ENCODE measurements at regions not wholly inside any gene's neighbourhood (a gene's known extent, or its start where the extent isn't known, plus 50 kb on each side); places are given as distances from the start of the nearest gene placed in this dataset.
A peak's percentile ranks its signal among the peaks of the same experiment; 100 is the strongest.

- TF ChIP-seq ARNTL (CRISPR knock-in tag; IDR thresholded peaks at IDR 0.05; ENCODE audit: borderline replicate concordance, low read depth) = no peak
- no peak for TF ChIP-seq RARB (CRISPR knock-in tag; IDR thresholded peaks at IDR 0.05)
- TF ChIP-seq ZNF565 (CRISPR knock-in tag; conservative IDR thresholded peaks at IDR 0.05; ENCODE audit: low read depth) = no peak
- ATAC-seq = no peak; the same call in 2 of the 3 replicates
Measured at GRCh38 chr3:117788506-117788905, 1078.9 kb downstream of the TUSC7 start.

GRCh38 chr3:117790235-117790987, 1080.8 kb downstream of the TUSC7 start:
- TF ChIP-seq ZNF565 (CRISPR knock-in tag; conservative IDR thresholded peaks at IDR 0.05; ENCODE audit: low read depth) = no peak
- TF ChIP-seq TOX (CRISPR knock-in tag; IDR thresholded peaks at IDR 0.05; ENCODE audit: borderline replicate concordance) = no peak
- TF ChIP-seq TCF4 (CRISPR knock-in tag; IDR thresholded peaks at IDR 0.05; ENCODE audit: borderline replicate concordance) = no peak
- TF ChIP-seq PATZ1 (CRISPR knock-in tag; IDR thresholded peaks at IDR 0.05; ENCODE audit: borderline replicate concordance) = no peak
- no peak for TF ChIP-seq ZC3H10 (CRISPR knock-in tag; IDR thresholded peaks at IDR 0.05)
- no peak for TF ChIP-seq BACH2 (CRISPR knock-in tag; IDR thresholded peaks at IDR 0.05; ENCODE audit: borderline replicate concordance)
- no peak for TF ChIP-seq ESRRG (CRISPR knock-in tag; IDR thresholded peaks at IDR 0.05)
- TF ChIP-seq PPARA (CRISPR knock-in tag; IDR thresholded peaks at IDR 0.05; ENCODE audit: borderline replicate concordance) = no peak
- TF ChIP-seq SNAI2 (CRISPR knock-in tag; IDR thresholded peaks at IDR 0.05) = no peak
- TF ChIP-seq ISL1 (CRISPR knock-in tag; IDR thresholded peaks at IDR 0.05) = no peak
- no peak for TF ChIP-seq ZFP30 (CRISPR knock-in tag; IDR thresholded peaks at IDR 0.05)
- no peak for TF ChIP-seq TSHZ2 (CRISPR knock-in tag; IDR thresholded peaks at IDR 0.05)
- no peak for TF ChIP-seq ZNF8 (CRISPR knock-in tag; IDR thresholded peaks at IDR 0.05)
- TF ChIP-seq CSDC2 (CRISPR knock-in tag; IDR thresholded peaks at IDR 0.05) = no peak
- no peak for TF ChIP-seq CSRNP3 (CRISPR knock-in tag; IDR thresholded peaks at IDR 0.05)
- TF ChIP-seq ZFP3 (CRISPR knock-in tag; IDR thresholded peaks at IDR 0.05) = no peak
- no peak for TF ChIP-seq GLIS3 (CRISPR knock-in tag; IDR thresholded peaks at IDR 0.05)
- no peak for TF ChIP-seq POU6F1 (CRISPR knock-in tag; IDR thresholded peaks at IDR 0.05; ENCODE audit: borderline replicate concordance, low read depth)
- TF ChIP-seq OSR1 (CRISPR knock-in tag; IDR thresholded peaks at IDR 0.05) = no peak
- no peak for TF ChIP-seq ZNF70 (CRISPR knock-in tag; IDR thresholded peaks at IDR 0.05)
- ATAC-seq = peak; percentile 82

- ATAC-seq = no peak
- TF ChIP-seq SNAI2 (CRISPR knock-in tag; IDR thresholded peaks at IDR 0.05) = no peak
Measured at GRCh38 chr3:117793622-117794265, 1084.2 kb downstream of the TUSC7 start.

Data from SK-N-SH treated with all-trans-retinoic acid at 6 μM for 48 hours (cell line).